Stomach (tissue), 8 donors: ENCODE measurements at regions not wholly inside any gene's neighbourhood (a gene's known extent, or its start where the extent isn't known, plus 50 kb on each side); places are given as distances from the start of the nearest gene placed in this dataset.

ENCODE experiments used
- DNase-seq, 2 donors: peaks; one replicate each; pipeline versions ENCODE4 v3.0.0 to v3.0.0-alpha.2; 2013 to 2019
- H3K27ac ChIP-seq, 5 donors: fragments of 200-600 bp in 4 of 5; sonication (generic) in 4 of 5; one replicate each; pipeline ENCODE4 v1.5.1; 2013 to 2019; ENCODE audit warnings: mild to moderate bottlenecking in 1 of 5, moderate library complexity in 1 of 5
- H3K27me3 ChIP-seq, 3 donors: fragments of 200-600 bp; sonication (generic); one replicate each; pipeline ENCODE4 v1.5.1; 2017 to 2019; ENCODE audit warnings: mixed run types in 1 of 3
- H3K36me3 ChIP-seq, 4 donors: fragments of 200-600 bp; sonication (generic); 1 replicate in 3 of 4; 2 replicates in 1 of 4; pipeline ENCODE4 v1.5.1; 2016 to 2019
- H3K4me1 ChIP-seq, 4 donors: fragments of 200-600 bp; sonication (generic); one replicate each; pipeline ENCODE4 v1.5.1; 2016 to 2019
- H3K4me3 ChIP-seq, 4 donors: fragments of 200-600 bp; sonication (generic) in 3 of 4; one replicate each; pipeline ENCODE4 v1.5.1; 2016 to 2019; ENCODE audit warnings: mild to moderate bottlenecking in 1 of 4
- H3K9me3 ChIP-seq, 4 donors: fragments of 200-600 bp; sonication (generic); one replicate each; pipeline ENCODE4 v1.5.1; 2016 to 2019
- EP300 ChIP-seq: sonication (generic); formaldehyde crosslinking; IDR thresholded peaks from one replicate; pipeline ENCODE4 v1.6.1; 2017; ENCODE audit warnings: antibody characterized with exemption
- POLR2A ChIP-seq, 4 donors: fragments of 450-650 bp; IDR thresholded peaks; one replicate each; pipeline ENCODE4 v1.6.1; 2016; ENCODE audit warnings: antibody characterized with exemption in 4 of 4, control low read depth in 2 of 4, mild to moderate bottlenecking in 1 of 4, moderate library complexity in 1 of 4
- POLR2AphosphoS5 ChIP-seq, 3 donors: sonication (generic); formaldehyde crosslinking; IDR thresholded peaks; one replicate each; pipeline ENCODE4 v1.6.1; 2016; ENCODE audit warnings: antibody characterized with exemption in 3 of 3
- WGBS, 5 donors: extraction: QIAGEN DNeasy Blood & Tissue Kit in 3 of 5; methylation state at CpG; one replicate each; pipeline versions ENCODE4 v1.1.5 to v1.1.7; 2013 to 2018; 5-methylcytosine and 5-hydroxymethylcytosine counted together
- intact Hi-C: fragments of 100-400 bp; cut with DNase I; formaldehyde crosslinking; loops from one replicate; pipeline ENCODE4 v1.15.1; 2023; ENCODE audit warnings: low total_unique reads
- TF ChIP-seq, protein P1 (sequence below), 7 experiments: fragments of 450-650 bp in 4 of 7; fragments of 200-600 bp in 3 of 7; sonication (generic) in 3 of 7; IDR thresholded peaks; one replicate each; pipeline ENCODE4 v1.5.1; 2016 to 2019; ENCODE audit warnings: antibody characterized with exemption in 7 of 7, control low read depth in 2 of 7, mild to moderate bottlenecking in 1 of 7
- donor health status: healthy with polysubstance abuse.
- donor health status: Bipolar disorder and iron deficiency.
- donor health status: healthy.

- no peaks in the 10 kb centered on the region for H3K36me3 ChIP-seq
- TF ChIP-seq, protein P1, sequence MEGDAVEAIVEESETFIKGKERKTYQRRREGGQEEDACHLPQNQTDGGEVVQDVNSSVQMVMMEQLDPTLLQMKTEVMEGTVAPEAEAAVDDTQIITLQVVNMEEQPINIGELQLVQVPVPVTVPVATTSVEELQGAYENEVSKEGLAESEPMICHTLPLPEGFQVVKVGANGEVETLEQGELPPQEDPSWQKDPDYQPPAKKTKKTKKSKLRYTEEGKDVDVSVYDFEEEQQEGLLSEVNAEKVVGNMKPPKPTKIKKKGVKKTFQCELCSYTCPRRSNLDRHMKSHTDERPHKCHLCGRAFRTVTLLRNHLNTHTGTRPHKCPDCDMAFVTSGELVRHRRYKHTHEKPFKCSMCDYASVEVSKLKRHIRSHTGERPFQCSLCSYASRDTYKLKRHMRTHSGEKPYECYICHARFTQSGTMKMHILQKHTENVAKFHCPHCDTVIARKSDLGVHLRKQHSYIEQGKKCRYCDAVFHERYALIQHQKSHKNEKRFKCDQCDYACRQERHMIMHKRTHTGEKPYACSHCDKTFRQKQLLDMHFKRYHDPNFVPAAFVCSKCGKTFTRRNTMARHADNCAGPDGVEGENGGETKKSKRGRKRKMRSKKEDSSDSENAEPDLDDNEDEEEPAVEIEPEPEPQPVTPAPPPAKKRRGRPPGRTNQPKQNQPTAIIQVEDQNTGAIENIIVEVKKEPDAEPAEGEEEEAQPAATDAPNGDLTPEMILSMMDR (IDR thresholded peaks at IDR 0.05) = no peak
- no peak for TF ChIP-seq POLR2A (IDR thresholded peaks at IDR 0.05)
- TF ChIP-seq POLR2AphosphoS5 (IDR thresholded peaks at IDR 0.05) = no peak
- TF ChIP-seq EP300 = no peak
- no peaks in the 10 kb centered on the region for H3K4me1 ChIP-seq
- WGBS, 5 donors = 59 to 76% (median 67%) methylated on average over 7 of the region's 7 CpGs
- no peak for DNase-seq
- H3K9me3 ChIP-seq = no peaks in the 10 kb centered on the region
- intact Hi-C loops = no loop called here
- H3K27me3 ChIP-seq = no peaks in the 10 kb centered on the region
- no peak overlapping the region for H3K27ac ChIP-seq
- no peak overlapping the region for H3K4me3 ChIP-seq
Measured at GRCh38 chr5:72007336-72008111, 99.8 kb upstream of the MAP1B start.

GRCh38 chr5:72009280-72009679 lies 98.0 kb upstream of the MAP1B start:
- TF ChIP-seq, protein P1 (IDR thresholded peaks at IDR 0.05) = no peak
- TF ChIP-seq POLR2A (IDR thresholded peaks at IDR 0.05) (no peak), POLR2AphosphoS5 (IDR thresholded peaks at IDR 0.05) (no peak), EP300 (no peak)
- WGBS, 5 donors = 46 to 60% (median 48%) methylated on average over 7 of the region's 7 CpGs
- Histone ChIP-seq H3K27ac (no peak overlapping the region), H3K4me3 (no peak overlapping the region), H3K9me3 (no peaks in the 10 kb centered on the region), H3K27me3 (peaks cover 0 to 7% (median 0%) of the 10 kb centered on the region in 3 donors), H3K36me3 (no peaks in the 10 kb centered on the region), H3K4me1 (peaks cover 0 to 3% (median 0%) of the 10 kb centered on the region in 4 donors)
- intact Hi-C loops = no loop called here
- no peak for DNase-seq

- DNase-seq = no peak
- 74 to 79% (median 76%) methylated on average over 4 of the region's 4 CpGs for WGBS, 5 donors
- no peak for TF ChIP-seq EP300
- TF ChIP-seq POLR2AphosphoS5 (IDR thresholded peaks at IDR 0.05) = no peak
- TF ChIP-seq, protein P1 (IDR thresholded peaks at IDR 0.05) = no peak
- no peak for TF ChIP-seq POLR2A (IDR thresholded peaks at IDR 0.05)
- Histone ChIP-seq H3K9me3 (no peaks in the 10 kb centered on the region), H3K27ac (no peak overlapping the region), H3K4me1 (peaks cover 0 to 12% (median 4%) of the 10 kb centered on the region in 4 donors), H3K27me3 (peaks cover 0 to 12% (median 0%) of the 10 kb centered on the region in 3 donors), H3K4me3 (no peak overlapping the region), H3K36me3 (no peaks in the 10 kb centered on the region)
- intact Hi-C loops = no loop called here
Measured at GRCh38 chr5:72010430-72010829, 96.8 kb upstream of the MAP1B start.

DNA sequence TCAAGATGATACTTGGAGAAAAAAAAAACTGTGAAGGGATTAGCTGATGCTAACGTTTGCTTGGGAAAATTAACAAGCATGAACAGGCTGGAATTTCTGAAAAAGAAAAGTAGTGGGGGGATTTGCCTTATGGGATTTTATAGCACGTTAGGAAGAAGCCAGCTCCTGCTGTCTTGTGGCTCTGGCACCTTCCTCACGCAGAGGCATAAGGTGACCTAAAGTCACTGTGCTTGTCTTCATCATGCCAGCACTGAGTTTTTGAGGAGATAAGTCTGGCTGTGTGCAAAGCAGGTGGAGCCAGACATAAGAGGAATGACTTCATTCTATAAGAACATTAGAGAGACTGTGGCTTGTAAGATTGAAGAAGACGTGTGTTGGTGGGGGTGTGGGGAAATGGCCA lies 94.4 kb upstream of the MAP1B start:
- no peak for TF ChIP-seq EP300
- TF ChIP-seq, protein P1 (IDR thresholded peaks at IDR 0.05) = no peak
- TF ChIP-seq POLR2A (IDR thresholded peaks at IDR 0.05) = no peak
- TF ChIP-seq POLR2AphosphoS5 (IDR thresholded peaks at IDR 0.05) = no peak
- Histone ChIP-seq H3K4me3 (no peak overlapping the region), H3K9me3 (no peaks in the 10 kb centered on the region), H3K36me3 (no peaks in the 10 kb centered on the region), H3K4me1 (peaks cover 0 to 16% (median 4%) of the 10 kb centered on the region in 4 donors), H3K27ac (no peak overlapping the region), H3K27me3 (peaks cover 0 to 12% (median 0%) of the 10 kb centered on the region in 3 donors)
- no peak for DNase-seq
- WGBS, 5 donors = 51 to 66% (median 61%) methylated on average over 4 of the region's 4 CpGs
- intact Hi-C loops = no loop called here
